NCI-H1105 (cell line): ENCODE measurements at regions not wholly inside any gene's neighbourhood (a gene's known extent, or its start where the extent isn't known, plus 50 kb on each side); places are given as distances from the start of the nearest gene placed in this dataset.
"Not testable (repeated sequence)": the region's sequence is repeated elsewhere in the genome, so short reads cannot be mapped to it uniquely, and the experiment has no call there.

Source experiments
- DNase-seq: peaks from one replicate; lab custom pipeline; 2025; lab: John Stamatoyannopoulos, UW

DNA sequence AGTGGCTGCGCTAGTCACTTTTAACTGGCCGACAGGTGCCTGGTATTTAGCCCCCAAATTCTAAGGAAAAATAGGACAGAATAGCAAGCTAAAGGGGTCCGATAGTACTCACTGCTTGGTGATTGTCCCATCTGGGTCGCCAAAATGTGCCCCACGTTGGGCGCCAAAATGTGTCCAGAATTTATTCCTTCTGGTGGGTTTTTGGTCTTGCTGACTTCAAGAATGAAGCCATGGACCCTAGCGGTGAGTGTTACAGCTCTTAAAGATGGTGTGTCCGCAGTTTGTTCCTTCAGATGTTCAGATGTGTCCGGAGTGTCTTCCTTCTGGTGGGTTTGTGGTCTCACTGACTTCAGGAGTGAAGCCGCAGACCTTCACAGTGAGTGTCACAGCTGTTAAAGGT, 144.8 kb upstream of the XIRP2 start:
- not testable (repeated sequence) for DNase-seq

- DNase-seq: no peak
Observed at GRCh38 chr2:166727095-166727494, 161.2 kb upstream of the XIRP2 start.

GRCh38 chr2:166725927-166726924, 162.1 kb upstream of the XIRP2 start:
- DNase-seq: no peak

GRCh38 chr2:166716968-166717367, 171.3 kb upstream of the XIRP2 start:
- DNase-seq: no peak

- no peak for DNase-seq
Observed at GRCh38 chr2:166700079-166700478, 188.2 kb upstream of the XIRP2 start.

- no peak for DNase-seq
Observed at GRCh38 chr2:166695154-166695553, 193.1 kb upstream of the XIRP2 start.

DNA sequence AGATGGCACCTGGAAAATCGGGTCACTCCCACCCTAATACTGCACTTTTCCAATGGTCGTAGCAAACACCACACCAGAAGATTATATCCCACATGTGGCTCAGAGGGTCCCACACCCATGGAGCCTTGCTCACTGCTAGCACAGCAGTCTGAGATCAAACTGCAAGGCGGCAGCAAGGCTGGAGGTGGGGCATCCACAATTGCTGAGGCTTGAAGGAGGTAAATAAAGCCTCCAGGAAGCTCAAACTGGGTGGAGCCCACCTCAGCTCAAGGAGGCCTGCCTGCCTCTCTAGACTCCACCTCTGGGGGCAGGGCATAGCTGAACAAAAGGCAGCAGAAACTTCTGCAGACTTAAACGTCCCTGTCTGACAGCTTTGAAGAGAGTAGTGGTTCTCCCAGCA, 192.0 kb upstream of the SCN7A start:
- not testable (repeated sequence) for DNase-seq

DNA sequence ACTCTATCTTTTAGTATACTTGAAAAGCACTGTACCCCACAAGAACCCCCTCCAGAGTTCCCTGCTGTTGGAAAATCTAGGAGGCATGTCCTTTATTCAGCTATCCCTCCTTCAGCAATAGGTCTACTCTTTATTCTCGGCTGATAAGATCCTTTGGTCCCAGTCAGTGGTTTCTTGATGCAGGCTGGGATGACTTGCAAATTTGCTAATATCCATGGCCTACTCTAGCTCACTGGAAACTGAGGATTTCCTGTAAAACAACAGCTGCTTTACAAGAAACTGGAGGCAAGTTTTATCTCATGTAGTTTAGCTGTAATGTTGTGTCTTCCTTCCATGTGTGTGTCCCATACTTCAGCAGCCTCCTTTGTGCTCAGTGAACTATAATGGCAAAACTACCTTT, 183.9 kb upstream of the SCN7A start:
- no peak for DNase-seq

DNA sequence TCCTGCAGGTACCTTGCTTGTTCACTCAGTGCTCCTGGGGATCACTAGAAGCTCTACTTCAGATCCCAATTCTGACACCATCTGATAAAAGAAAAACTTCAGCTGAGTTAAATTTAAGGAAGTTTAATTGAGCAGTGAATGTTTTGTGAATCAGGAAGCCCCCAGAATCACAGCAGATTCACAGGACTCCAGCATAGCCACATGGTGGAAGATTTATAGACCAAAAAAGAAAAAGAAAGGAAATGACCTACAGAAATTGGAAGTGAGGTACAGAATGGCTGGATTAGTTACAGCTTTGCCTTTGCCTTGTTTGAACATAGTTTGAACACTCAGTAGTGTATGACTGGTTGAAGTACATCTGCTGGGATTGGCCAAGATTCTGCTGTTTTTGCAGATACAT, 182.7 kb upstream of the SCN7A start:
- no peak for DNase-seq

DNA sequence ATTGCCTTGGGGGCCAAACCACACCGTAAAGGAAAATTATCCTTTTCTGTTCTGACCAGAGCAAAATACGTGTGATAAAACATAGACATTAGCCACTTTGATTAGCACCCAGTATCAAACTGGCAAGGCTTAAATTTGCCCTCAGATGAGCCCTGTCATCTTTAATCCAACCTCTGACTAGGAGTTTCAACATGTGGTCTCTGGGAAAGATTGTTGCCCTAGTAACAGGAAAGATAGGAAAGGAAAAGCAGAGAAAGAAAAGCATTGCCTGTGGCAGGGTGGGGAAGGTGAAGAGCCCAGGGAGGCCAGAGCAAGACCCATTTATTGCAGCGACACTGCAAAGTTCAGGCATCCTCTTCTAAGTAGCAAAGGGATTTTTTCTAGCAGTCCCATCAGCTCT, 181.5 kb upstream of the SCN7A start:
- DNase-seq: no peak

DNA sequence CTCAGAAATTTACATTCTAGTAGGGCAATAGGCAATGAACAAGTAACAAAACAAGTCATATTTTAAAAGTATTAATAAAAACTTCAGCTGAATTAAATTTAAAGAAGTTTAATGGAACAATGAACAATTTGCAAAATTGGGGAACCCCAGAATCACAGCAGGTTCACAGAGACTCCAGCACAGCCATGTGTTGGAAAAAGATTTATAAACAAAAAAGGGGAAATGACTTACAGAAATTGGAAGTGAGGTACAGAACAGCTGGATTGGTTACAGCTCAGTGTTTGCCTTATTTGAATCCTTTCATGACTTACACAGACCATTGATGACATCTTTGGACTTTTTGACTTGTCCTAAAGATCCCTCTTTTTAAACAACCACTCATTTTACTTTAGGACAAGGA, 179.9 kb upstream of the SCN7A start:
- no peak for DNase-seq

DNA sequence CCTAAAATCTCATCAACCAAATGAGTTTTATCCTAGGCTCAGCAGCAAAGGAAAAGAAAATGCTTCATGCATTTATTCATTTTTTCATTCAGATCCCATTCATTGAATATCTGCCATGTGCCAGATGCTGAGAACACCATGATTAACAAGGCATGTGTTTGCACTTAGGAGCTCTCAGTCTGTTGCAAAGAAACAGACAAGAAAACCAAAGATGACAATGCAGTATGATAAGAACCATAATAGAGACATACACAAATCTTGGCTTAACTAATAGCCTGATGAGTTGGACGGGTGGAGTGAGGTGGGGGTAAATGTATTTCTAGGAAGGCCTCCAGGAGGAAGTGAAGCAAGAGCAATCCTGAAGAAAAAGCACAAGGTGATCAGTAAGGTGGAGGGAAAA, 177.8 kb upstream of the SCN7A start:
- no peak for DNase-seq

DNA sequence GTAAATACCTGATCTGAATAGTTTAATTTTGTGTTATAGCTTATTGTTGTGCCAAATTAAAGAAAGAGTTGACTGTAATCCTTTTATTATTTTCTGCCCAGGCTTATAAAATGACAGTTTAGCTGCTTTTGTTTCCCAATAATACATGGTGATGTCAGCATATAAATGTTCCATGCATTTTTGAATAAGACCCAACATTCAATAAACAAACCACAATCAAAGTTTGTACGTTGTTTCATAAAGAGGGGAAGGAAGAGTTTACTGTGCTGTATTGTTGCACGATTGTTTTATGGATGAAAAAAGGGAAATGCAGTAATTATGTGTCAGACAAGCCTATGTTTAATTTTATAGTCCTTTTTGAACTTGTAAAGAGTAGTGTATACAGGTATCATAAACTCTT, 177.2 kb upstream of the SCN7A start:
- no peak for DNase-seq

DNA sequence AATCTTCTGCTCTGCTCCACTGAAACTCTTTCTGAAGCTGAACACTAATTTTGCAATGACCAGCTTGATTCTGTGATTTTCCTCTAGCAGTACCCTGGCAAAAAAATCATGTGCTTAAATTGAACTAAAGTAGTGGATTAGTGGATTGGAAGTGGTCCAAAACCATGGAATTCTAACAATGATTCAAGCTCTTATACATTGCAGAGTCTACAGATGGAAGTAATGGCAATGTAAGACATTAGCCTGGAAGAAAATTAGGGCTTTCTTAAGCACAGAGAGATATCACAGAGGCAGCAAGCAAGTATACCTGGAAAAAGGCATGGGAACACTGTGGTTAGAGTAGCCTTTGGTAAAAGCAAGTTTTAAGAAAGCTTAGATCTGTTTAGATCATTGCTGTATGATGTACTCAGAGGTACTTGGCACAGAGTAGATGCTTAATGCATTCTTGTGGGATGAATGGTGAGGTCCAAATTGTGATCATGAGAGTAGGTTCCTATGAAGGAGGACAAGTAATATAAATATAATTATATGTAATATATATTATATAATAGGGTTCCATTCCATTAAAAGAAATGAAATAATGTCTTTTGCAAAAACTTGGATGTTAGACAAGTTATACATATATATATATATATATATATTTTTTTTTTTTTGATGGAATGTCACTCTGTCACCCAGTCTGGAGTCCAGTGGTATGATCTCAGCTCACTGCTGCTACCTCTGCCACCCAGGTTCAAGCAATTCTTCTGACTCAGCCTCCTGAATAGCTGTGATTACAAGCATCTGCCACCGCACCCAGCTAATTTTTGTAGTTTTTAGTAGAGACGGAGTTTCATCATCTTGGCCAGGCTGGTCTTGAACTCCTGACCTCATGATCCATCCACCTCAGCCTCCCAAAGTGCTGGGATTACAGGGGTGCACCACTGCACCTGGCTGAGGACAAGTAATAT, 172.2 kb upstream of the SCN7A start:
- no peak for DNase-seq

DNA sequence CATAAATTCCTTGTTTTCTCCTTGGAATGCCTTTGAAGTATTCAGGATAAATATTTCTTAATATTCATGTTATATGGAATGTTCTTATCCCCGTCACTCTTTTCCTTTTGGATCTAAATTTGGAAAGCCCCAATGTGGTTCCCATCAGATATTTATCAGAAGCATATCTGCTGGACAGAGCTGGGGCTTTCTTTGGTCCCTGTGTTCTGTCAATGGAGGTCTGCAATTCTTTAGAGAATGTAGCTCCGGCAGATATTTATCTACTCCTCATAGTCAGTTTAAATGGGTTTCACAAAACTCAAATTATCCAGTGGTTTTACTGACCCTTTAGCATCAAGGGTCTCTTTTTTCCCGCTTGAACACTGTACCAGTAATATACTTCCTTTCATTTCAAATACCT, 167.8 kb upstream of the SCN7A start:
- no peak for DNase-seq

GRCh38 chr2:166661391-166661790, 167.3 kb upstream of the SCN7A start:
- no peak for DNase-seq

GRCh38 chr2:166658901-166659300, 164.9 kb upstream of the SCN7A start:
- DNase-seq: no peak

GRCh38 chr2:166653185-166653813, 159.2 kb upstream of the SCN7A start:
- peak; percentile 55 for DNase-seq

- DNase-seq: no peak
Observed at GRCh38 chr2:166651991-166652390, 157.9 kb upstream of the SCN7A start.

DNA sequence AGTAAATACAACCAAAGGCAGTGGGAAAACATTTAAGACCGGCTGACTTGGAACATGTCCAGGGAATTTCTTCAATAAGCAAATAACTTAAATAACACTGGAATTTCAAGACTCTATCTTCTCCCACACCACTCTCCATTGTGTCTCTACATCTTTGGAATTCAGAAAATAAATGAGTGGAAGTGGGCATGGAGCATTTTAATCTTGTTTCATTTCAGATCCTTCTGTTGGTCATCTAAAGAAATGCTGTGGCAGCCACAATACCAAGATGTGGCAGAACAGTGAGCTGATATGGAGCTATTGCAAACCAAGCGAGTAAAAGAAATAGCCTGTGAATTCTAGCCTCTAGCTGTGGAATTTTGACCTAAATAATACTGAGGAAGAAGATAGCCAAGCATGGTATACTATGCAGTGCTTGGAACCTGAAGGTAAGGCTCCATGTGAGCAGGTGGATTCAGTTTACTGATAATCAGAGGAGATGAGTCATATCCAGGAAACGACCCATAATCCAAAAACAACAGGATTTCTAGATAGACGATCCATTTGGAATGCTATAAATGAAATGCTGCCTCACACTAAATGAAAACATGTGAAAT, 157.1 kb upstream of the SCN7A start:
- DNase-seq: no peak

- no peak for DNase-seq
Observed at GRCh38 chr2:166647935-166648334, 153.9 kb upstream of the SCN7A start.

DNA sequence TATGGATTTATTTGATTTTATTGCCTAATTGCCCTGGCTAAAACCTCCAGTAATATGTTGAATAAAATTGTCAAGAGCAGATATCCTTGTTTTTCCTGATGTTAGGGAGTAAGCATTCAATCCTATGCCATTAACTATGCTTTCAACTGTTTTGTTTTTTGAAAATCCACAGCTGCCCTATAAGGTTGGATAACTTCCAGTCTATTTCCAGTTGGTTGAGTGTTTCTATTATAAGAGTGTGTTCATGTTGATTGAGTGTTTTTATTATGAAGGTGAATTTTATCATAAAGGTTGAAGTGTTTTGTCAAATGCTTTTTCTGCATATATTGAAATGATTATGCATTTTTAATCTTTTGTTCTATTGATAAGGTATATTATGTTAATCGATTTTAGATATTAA, 149.9 kb upstream of the SCN7A start:
- DNase-seq: peak; percentile 6
